Fibroblast of skin of right biceps (primary cell): ENCODE measurements at regions not wholly inside any gene's neighbourhood (a gene's known extent, or its start where the extent isn't known, plus 50 kb on each side); places are given as distances from the start of the nearest gene placed in this dataset.
A peak's percentile ranks its signal among the peaks of the same experiment; 100 is the strongest.

Experiments used
- DNase-seq: peaks from one replicate; pipeline ENCODE4 v3.0.0-alpha.2; 2013

- DNase-seq = no peak
Observed at GRCh38 chr1:80841261-80841660, 959.5 kb upstream of the ADGRL2 start.

DNA sequence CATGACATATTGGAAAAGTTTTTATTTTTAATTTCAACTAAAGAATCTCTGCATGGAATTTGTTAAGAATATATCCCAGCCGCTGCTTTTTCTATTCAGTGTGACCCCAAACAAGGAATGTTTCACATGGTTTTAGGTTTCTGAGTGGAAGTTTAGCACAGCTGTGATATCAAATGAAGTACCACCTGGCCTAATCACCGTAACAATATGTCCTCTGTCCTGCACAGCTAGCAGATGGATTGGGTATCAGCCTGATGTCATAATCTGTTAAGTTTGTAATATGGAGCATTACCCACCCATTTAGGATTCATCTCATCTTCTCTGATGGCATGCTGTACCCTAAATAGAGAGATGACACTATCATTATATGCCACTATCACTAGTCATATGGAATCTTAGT lies 963.7 kb upstream of the ADGRL2 start:
- DNase-seq = no peak

DNA sequence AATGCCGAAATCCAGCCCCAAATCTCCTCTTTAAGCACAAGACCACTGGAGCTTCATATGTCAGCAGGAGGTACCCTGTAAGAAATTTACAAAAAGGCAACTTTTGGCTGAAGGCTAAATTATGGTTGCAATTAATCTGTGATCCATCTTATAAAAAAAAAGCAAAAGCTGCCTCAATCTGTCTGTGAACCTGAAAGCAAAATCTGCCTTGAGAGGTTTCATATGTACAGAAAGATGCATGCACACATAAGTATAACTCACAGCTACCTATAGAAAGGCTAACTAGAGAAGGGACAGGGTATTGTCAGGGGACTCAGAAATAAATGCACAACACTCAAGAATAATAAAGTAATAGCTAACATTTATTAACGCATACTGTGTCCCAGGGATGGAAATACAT lies 964.2 kb upstream of the ADGRL2 start:
- no peak for DNase-seq

- no peak for DNase-seq
Observed at GRCh38 chr1:80827666-80828065, 973.1 kb upstream of the ADGRL2 start.

DNA sequence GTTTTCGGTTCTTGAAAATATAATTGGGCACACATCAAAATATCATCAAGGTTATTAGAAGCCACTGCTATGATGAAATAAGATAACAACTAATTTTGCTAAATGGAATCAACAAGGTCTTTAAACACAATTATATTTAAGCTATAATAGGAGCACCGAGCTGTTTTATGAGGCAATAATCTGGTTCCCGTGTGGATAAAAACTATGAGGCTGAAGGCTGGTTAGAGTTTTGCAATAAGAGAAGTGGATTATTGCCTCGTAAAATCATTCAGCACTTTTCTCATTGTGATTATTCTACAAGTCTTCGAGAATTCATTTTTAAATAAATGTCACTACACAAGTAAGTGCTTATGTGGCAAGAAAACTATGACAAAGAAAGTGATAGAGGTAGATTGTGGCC lies 975.7 kb upstream of the ADGRL2 start:
- DNase-seq = no peak

DNA sequence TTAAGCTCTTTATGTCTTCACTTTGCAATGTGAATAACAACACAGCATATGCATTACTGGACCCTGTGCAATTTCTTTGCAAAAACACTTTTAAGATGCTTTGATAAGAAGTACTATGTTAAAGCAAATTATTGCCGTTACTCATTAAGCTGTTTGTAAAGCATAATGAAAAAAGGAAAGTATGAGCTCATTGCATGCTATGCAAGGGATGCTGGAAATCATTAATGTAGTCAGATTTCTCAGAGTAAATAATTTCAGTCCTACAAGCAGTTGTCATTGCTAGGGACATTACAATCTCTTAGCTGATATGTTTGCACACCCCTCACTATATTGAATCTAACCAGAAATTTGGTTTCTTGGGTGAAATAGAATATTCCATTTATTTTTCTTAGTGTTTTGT lies 982.5 kb upstream of the ADGRL2 start:
- DNase-seq = peak; percentile 1

DNA sequence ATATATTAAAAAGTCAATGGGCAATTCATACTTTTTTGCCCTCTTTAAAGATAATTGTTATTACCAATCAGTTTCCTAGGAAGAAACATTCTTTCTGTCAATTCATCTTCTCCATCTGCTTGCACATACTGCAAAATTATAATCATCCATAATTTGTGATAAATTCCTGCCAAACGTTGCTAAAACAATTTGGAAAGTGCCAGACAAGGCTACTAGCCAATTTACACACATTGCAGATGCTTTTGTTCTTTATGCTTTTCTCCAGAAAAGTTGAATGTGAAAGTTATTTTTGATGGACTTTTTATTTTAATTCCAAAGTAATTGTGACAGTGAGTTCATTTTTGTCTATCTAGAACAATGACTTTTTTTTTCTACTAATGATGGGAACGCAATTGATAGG lies 992.8 kb upstream of the ADGRL2 start:
- no peak for DNase-seq

DNA sequence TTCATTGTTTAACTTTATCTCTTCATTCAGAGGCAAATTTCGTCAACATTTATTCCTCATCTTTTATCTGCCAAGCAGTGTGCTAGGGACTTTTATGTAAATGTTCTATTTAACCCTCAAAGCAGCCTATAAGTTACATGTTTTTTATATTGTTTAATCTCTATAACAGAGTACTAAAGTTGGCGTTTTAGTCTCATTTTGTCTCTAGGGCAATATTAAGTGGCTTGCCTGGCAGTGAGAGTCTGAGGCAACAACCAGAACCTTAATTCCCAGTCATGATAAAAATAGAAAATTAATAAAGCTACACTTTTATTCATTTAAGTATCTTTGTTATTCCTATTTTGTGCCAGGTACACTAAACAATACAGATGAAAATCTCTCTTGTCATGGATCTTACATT lies 994.3 kb upstream of the ADGRL2 start:
- no peak for DNase-seq

- DNase-seq = no peak
Observed at GRCh38 chr1:80801695-80802094, 999.0 kb upstream of the ADGRL2 start.

GRCh38 chr1:80799457-80799856 lies 1001.3 kb upstream of the ADGRL2 start:
- no peak for DNase-seq

GRCh38 chr1:80779275-80779674 lies 1021.5 kb upstream of the ADGRL2 start:
- no peak for DNase-seq

- no peak for DNase-seq
Observed at GRCh38 chr1:80778094-80778840, 1022.5 kb upstream of the ADGRL2 start.

- no peak for DNase-seq
Observed at GRCh38 chr1:80776266-80776665, 1024.5 kb upstream of the ADGRL2 start.

DNA sequence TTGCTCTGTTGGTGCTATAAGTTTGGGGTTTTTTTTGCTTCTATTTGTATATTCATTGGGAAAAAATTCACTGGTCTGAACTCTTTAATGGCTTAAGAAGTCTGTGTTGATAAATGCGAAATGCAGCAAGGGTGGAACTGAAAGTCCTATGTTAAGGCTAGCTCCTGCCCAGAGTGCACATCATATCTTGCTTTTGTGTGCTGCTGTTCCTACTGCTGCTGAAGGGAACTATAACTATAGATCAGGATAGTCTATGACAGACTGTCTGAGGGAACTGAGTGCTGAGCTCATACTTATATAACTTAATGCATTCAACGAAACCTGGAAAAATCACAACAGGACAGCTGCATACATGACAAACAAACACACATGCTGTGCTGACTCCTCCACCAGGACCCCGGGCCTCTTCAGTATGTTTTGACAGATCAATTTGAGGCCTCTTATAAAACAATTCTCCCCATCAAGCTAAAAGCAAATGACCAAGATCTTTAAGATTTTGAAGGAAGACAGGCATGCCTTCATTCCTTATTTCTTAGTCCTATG lies 1031.5 kb upstream of the ADGRL2 start:
- no peak for DNase-seq

- DNase-seq = no peak
Observed at GRCh38 chr1:80767711-80768110, 1033.0 kb upstream of the ADGRL2 start.

- DNase-seq = no peak
Observed at GRCh38 chr1:80759354-80759753, 1041.4 kb upstream of the ADGRL2 start.

DNA sequence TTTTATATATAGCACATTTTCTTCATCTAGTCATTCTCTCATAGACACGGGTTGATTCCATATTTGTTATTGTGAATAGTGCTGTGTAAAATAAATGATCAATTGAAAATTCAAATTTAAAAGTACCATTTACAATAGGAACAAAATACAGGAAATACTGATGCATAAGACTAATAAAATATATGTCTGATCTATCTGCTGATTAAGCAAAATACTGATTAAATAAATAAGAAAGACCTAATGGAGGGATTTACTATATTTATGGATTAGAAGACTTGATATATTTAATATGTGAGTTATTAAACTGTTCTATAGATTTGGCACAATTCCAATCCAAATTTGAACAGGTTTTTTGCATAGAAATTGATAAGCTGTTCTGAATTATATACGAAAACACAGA lies 1044.8 kb upstream of the ADGRL2 start:
- no peak for DNase-seq

DNA sequence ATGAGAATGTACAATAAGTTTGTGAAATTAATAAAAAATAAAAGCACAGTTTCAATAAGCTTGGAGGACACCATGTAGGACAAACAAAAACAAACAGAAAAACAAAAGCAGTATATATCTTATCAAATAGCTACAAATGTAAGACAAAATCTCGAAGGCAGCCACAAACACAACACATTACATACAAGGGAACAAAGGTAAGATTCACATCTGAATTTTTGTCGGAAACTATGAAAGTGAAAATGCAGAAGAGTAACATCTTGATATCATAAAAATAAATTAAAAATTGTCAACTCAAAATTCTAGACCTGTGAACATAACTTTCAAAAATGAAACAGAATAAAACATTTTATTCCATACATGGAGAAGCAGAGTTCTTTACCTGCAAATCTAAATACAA lies 1049.5 kb upstream of the ADGRL2 start:
- no peak for DNase-seq

GRCh38 chr1:80731241-80731894 lies 1069.4 kb upstream of the ADGRL2 start:
- no peak for DNase-seq

DNA sequence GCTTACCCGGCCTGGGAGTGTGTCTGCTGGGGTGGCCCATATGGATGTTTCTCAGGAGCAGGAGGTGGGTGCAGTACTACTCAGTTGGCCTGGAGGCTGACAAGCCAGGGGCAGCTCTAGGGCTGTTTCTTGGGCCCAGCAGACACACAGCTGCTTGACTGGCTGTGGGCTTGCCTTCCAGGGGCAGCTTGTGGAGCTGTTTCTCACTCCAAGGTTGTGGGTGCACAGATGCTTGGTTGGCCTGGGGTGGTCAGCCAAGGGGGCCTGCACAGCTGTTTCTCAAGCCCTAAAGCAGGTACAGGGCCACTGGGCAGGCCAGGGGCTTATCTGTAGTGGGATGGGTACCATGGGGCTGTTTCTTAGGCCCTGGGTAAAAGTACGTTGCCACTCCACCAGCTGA lies 1078.1 kb upstream of the ADGRL2 start:
- DNase-seq = no peak

DNA sequence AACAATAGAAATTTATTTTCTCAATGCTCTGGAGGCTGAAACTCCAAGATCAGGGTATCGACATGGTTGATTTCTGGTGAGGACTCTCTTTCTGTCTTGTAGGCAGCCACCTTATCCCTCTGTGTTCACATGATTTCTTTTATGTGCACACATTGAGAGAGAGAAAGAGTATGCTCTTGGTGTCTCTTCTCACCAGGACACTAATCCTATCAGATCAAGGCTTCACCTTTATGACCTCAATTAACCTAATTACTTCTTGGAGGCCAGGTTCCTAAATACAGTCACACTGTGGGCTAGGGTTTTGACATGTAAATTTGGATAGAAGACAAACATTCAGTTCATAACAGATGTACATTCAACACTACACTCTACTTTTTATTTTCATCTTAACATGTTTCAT lies 1094.2 kb upstream of the ADGRL2 start:
- DNase-seq = no peak

DNA sequence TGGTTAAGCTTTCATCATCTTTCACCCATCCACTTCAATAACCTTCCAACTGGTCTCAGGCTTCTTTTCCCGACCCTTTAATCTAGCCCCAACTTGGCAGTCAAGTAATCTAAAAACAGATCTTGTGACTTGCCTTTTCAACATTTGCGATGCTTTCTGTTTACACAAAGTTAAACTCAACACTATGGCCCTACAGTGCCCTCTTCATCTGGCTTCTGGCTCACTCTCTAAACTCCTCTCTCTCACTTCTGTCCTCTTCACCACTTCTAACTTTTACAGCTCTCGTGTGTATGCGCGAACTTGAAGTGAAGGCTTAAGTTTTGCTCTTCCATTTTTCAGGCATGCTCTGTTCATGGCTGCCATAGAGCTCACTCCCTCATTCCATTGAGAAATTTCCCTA lies 1122.3 kb upstream of the ADGRL2 start:
- DNase-seq = no peak

DNA sequence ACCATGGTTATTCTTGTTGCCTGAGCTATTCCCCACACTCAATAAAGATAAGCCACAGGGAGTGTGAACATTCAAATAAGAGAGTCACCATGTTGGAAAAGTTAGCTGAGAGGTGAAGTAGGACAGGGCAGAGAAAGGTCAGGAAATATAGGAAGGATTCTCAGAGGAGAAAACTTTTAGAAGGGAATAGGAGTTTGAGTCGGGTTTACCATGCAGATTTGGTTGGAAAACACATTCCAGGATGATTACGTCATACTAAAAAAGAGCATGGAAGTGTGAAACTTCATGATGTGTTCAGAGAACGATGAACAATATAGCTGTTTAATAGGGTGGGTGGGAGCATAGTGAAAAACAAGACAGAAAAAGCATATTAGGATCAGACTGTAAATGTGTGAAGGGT lies 1125.3 kb upstream of the ADGRL2 start:
- peak; percentile 52 for DNase-seq

- no peak for DNase-seq
Observed at GRCh38 chr1:80673935-80674597, 1126.7 kb upstream of the ADGRL2 start.
